Hepatocyte (in vitro differentiated cells): ENCODE measurements at regions not wholly inside any gene's neighbourhood (a gene's known extent, or its start where the extent isn't known, plus 50 kb on each side); places are given as distances from the start of the nearest gene placed in this dataset.

Experiments
- DNase-seq: peaks from one replicate; pipeline ENCODE4 v3.0.0-alpha.2; 2016; ENCODE audit warnings: low spot score
- H2AFZ ChIP-seq: fragments of 200-600 bp; sonication (generic); 2 replicates; pipeline ENCODE4 v1.6.0; 2016; ENCODE audit warnings: antibody characterized with exemption, mild to moderate bottlenecking
- H3K27ac ChIP-seq: fragments of 200-600 bp; sonication (generic); 2 replicates; pipeline ENCODE4 v1.5.1; 2016; ENCODE audit warnings: mild to moderate bottlenecking
- H3K27me3 ChIP-seq: fragments of 200-600 bp; sonication (generic); 2 replicates; pipeline ENCODE4 v1.6.1; 2016
- H3K36me3 ChIP-seq: fragments of 200-600 bp; sonication (generic); replicated peaks from 2 replicates; pipeline ENCODE4 v1.5.1; 2016; ENCODE audit warnings: low read depth; ENCODE audit not compliant: insufficient read depth
- H3K4me1 ChIP-seq: fragments of 200-600 bp; sonication (generic); 2 replicates; pipeline ENCODE4 v1.5.1; 2016; ENCODE audit warnings: mild to moderate bottlenecking, moderate library complexity; ENCODE audit not compliant: insufficient read depth
- H3K4me2 ChIP-seq: fragments of 200-600 bp; sonication (generic); 2 replicates; pipeline ENCODE4 v1.6.0; 2016
- H3K4me3 ChIP-seq: fragments of 200-600 bp; sonication (generic); 2 replicates; pipeline ENCODE4 v1.5.1; 2016; ENCODE audit warnings: mild to moderate bottlenecking
- H3K79me2 ChIP-seq: fragments of 200-600 bp; sonication (generic); 2 replicates; pipeline ENCODE4 v1.6.0; 2017; ENCODE audit warnings: mild to moderate bottlenecking
- H3K9me2 ChIP-seq: fragments of 200-600 bp; sonication (generic); replicated peaks from 2 replicates; pipeline ENCODE4 v1.6.0; 2017; ENCODE audit warnings: mild to moderate bottlenecking; ENCODE audit not compliant: insufficient read depth
- H3K9me3 ChIP-seq: fragments of 200-600 bp; sonication (generic); 2 replicates; pipeline ENCODE4 v1.5.1; 2016; ENCODE audit warnings: low read depth, mild to moderate bottlenecking
- H4K20me1 ChIP-seq: fragments of 200-600 bp; sonication (generic); 2 replicates; pipeline ENCODE4 v1.6.0; 2016; ENCODE audit warnings: mild to moderate bottlenecking; ENCODE audit not compliant: insufficient read depth, poor library complexity, severe bottlenecking
- CTCF ChIP-seq: fragments of 200-600 bp; sonication (generic); IDR thresholded peaks from 2 replicates; pipeline ENCODE4 v1.5.1; 2016; ENCODE audit warnings: antibody characterized with exemption, mild to moderate bottlenecking; ENCODE audit not compliant: poor library complexity
- EZH2 ChIP-seq: fragments of 200-600 bp; sonication (generic); IDR thresholded peaks from 2 replicates; pipeline ENCODE4 v1.6.1; 2016; ENCODE audit warnings: antibody characterized with exemption, mild to moderate bottlenecking, borderline replicate concordance
- EZH2phosphoT487 ChIP-seq: fragments of 200-600 bp; sonication (generic); IDR thresholded peaks from one replicate; pipeline ENCODE4 v1.6.1; 2018; ENCODE audit warnings: antibody characterized with exemption, mild to moderate bottlenecking, low read depth, moderate library complexity; ENCODE audit not compliant: unreplicated experiment, severe bottlenecking
- WGBS: methylation state at CpG from one replicate; pipeline ENCODE4 v1.1.6; 2016; ENCODE audit warnings: low lambda C conversion rate; ENCODE audit errors: missing lambda C conversion rate; 5-methylcytosine and 5-hydroxymethylcytosine counted together

GRCh38 chr12:67524861-67525616 is 123.5 kb upstream of the DYRK2 start:
- H4K20me1 ChIP-seq = no peaks in the 10 kb centered on the region
- H2AFZ ChIP-seq = no peak overlapping the region
- H3K27me3 ChIP-seq = no peaks in the 10 kb centered on the region
- H3K4me2 ChIP-seq = no peak overlapping the region
- H3K4me3 ChIP-seq = no peak overlapping the region
- H3K9me3 ChIP-seq = no peaks in the 10 kb centered on the region
- H3K27ac ChIP-seq = no peak overlapping the region
- TF ChIP-seq EZH2 = no peak
- no peak for TF ChIP-seq CTCF
- TF ChIP-seq EZH2phosphoT487 = no peak
- DNase-seq = no peak
- no peaks in the 10 kb centered on the region for H3K36me3 ChIP-seq
- WGBS = 64% methylated on average over 11 of the region's 11 CpGs
- H3K79me2 ChIP-seq = no peaks in the 10 kb centered on the region
- no peaks in the 10 kb centered on the region for H3K9me2 ChIP-seq
- no peaks in the 10 kb centered on the region for H3K4me1 ChIP-seq

- TF ChIP-seq EZH2phosphoT487 (no peak), EZH2 (no peak), CTCF (no peak)
- no peak for DNase-seq
- Histone ChIP-seq H3K27me3 (no peaks in the 10 kb centered on the region), H3K79me2 (no peaks in the 10 kb centered on the region), H3K27ac (no peak overlapping the region), H3K4me2 (no peak overlapping the region), H3K9me3 (no peaks in the 10 kb centered on the region), H3K36me3 (no peaks in the 10 kb centered on the region), H2AFZ (no peak overlapping the region), H4K20me1 (no peaks in the 10 kb centered on the region), H3K4me1 (no peaks in the 10 kb centered on the region), H3K9me2 (no peaks in the 10 kb centered on the region), H3K4me3 (no peak overlapping the region)
- WGBS = 96% methylated on average over 1 of the region's 1 CpG
Measured at GRCh38 chr12:67525617-67525884, 123.0 kb upstream of the DYRK2 start.

- H3K4me2 ChIP-seq = no peak overlapping the region
- H3K9me3 ChIP-seq = no peaks in the 10 kb centered on the region
- H3K9me2 ChIP-seq = no peaks in the 10 kb centered on the region
- no peak for TF ChIP-seq EZH2phosphoT487
- TF ChIP-seq EZH2 = no peak
- no peak for TF ChIP-seq CTCF
- no peaks in the 10 kb centered on the region for H4K20me1 ChIP-seq
- H3K27ac ChIP-seq = no peak overlapping the region
- DNase-seq = no peak
- H3K4me3 ChIP-seq = no peak overlapping the region
- no peak overlapping the region for H2AFZ ChIP-seq
- H3K4me1 ChIP-seq = no peaks in the 10 kb centered on the region
- H3K79me2 ChIP-seq = no peaks in the 10 kb centered on the region
- no peaks in the 10 kb centered on the region for H3K27me3 ChIP-seq
- H3K36me3 ChIP-seq = no peaks in the 10 kb centered on the region
Measured at GRCh38 chr12:67526129-67526528, 122.4 kb upstream of the DYRK2 start.

- no peak overlapping the region for H3K4me2 ChIP-seq
Measured at GRCh38 chr12:67531051-67531450, 117.5 kb upstream of the DYRK2 start.

More at GRCh38 chr12:67531051-67531450, 117.5 kb upstream of the DYRK2 start:
- no peak overlapping the region for H3K4me3 ChIP-seq
- no peaks in the 10 kb centered on the region for H3K9me2 ChIP-seq
- H3K9me3 ChIP-seq = no peaks in the 10 kb centered on the region
- H3K36me3 ChIP-seq = no peaks in the 10 kb centered on the region
- no peak for TF ChIP-seq EZH2
- no peak for TF ChIP-seq EZH2phosphoT487
- no peak for TF ChIP-seq CTCF
- no peaks in the 10 kb centered on the region for H4K20me1 ChIP-seq
- H3K27me3 ChIP-seq = no peaks in the 10 kb centered on the region
- DNase-seq = no peak
- no peaks in the 10 kb centered on the region for H3K79me2 ChIP-seq
- peaks cover 4% of the 10 kb centered on the region for H3K4me1 ChIP-seq
- 100% methylated on average over 1 of the region's 1 CpG for WGBS
- H3K27ac ChIP-seq = no peak overlapping the region
- no peak overlapping the region for H2AFZ ChIP-seq
